NCI-H226 (cell line): ENCODE measurements at regions not wholly inside any gene's neighbourhood (a gene's known extent, or its start where the extent isn't known, plus 50 kb on each side); places are given as distances from the start of the nearest gene placed in this dataset.

Source experiments
- DNase-seq: peaks from one replicate; pipeline ENCODE4 v3.0.0-alpha.2; 2015

DNA sequence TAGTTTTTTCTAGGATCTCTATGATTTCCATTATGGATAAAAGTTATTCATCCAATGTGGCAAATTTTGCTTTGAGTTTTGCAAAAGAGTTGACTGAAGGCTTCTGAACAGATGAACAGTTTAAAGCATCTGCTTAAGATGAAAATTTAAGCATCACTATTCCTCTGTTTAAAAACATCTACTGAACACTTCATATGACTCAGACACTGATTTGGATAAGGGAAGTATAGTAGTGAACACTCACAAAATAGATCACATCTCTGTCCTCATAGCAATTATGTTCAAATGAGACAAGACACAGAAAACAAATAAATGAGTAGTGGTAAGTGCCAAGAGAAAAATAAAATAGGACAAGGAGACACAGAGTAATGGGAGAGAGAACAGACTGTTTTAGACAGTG, 157.3 kb downstream of the MBL2 start:
- no peak for DNase-seq

DNA sequence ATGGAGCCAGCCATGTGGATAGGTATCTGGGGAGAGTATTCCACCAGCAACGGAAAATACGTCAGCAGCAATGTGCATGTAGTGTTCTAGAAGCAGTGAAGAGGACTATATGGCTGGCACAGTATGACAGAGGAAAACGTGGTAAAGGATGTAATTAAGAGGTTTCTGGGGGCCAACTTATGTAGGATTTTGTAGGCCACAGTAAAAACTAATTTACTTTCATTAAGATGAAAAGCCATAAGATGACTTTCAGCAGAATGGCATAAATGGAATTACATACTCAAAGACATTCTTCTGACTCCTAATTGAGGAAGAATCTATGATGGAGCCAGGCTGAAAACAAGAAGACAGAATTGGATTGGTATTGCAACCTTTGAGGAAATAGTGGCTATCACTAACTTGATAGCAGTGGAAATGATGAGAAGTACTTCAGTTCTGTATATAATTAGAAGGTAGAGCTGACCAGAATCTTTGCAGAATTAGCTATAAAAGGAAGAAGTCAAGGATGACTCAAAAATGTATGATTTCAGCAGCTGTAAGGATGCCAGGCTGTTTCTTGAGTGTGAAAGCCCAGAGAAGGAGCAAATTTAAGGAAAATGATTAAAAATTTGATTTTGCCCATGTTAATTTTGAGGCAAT, 156.7 kb downstream of the MBL2 start:
- DNase-seq: no peak

DNA sequence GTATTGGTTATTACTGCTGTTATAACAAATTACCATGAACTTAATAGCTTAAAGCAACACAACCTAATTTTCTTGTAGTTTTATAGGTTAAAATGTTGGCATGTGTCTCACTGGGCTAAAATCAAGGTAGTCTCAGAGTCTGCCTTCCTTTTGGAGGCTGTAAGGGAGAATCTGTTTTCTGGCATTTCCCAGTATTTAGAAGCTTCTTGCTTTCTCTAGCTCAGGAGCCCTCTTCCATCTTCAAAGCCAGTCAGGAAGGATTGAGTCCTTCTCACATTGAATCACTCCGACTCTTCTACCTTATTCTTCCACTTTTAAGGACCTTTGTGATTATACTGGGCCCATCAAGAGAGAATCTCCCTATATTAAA, 156.2 kb downstream of the MBL2 start:
- DNase-seq: no peak

DNA sequence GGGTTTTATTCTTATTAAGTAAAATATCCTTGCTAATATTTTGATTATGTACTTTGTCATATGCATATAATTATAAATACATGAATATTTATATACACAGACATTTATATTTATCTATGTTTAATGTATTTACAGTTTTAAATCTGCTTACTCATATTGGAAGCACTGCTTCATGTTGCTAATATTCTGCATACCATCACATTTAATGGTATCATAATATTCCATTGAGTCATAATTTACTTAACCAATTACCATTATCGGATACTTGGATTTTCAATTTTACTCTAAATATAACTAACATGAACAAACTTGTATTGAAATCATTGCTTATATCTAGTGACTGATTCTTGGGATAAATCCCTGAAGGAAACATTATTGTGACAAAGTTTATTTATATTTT, 155.2 kb downstream of the MBL2 start:
- DNase-seq: no peak

DNA sequence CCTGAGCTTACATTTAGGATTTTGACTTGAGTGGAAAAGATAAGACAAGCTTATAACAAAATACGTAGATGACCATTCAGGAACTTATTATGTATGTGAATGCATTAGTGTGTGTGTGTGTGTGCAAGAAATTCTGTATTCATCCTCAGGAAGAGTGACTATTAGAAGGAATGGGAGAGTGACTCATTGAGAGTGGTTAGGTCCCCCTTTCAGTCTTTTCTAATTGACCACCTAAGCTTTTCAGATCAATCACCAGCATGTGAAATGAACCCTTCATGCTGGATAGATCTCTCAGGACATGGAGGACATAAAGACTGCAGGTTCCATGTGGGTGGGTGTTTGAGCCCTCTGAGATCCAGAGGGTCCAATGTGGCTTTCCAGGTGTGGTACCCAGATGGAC, 153.5 kb downstream of the MBL2 start:
- DNase-seq: no peak

DNA sequence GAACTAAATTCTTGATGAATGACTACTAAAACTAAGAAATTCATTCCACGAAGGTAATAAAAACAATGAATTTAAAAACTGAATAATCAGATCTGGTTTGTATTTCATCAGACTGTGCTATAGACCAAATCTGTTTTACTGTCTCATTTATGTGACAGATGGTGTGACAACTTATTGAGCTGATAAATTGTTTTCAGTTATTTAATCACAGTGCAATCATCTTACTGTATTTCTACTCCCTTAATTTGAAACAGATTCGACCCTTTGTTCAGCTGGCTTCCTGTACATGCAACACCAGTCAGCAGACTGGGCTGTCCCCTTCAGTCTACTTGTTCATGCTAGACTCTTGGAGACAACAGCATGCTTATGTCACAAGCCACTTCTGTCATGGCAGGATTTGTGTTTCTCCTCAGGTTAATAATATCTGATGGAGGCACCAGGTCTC, 150.9 kb downstream of the MBL2 start:
- DNase-seq: no peak

DNA sequence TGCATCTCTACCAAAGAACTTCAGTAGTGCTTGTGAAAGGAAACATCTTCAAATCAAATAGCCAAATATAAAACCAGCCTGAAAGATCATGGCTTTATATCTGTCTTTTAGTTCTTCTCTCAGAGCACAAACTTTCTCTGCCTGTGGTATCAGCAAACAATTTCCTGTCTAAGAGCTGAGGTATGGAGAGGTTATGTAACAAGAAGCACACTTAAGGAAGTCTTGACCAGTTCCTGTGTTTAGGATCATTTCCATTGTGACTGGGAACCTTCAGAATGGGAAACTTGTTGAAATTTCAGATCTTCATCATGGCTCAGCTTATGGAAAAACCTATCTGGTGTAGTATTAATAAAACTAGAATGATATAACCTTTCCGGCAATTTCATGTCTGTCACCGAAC, 148.8 kb downstream of the MBL2 start:
- peak; percentile 61 for DNase-seq

DNA sequence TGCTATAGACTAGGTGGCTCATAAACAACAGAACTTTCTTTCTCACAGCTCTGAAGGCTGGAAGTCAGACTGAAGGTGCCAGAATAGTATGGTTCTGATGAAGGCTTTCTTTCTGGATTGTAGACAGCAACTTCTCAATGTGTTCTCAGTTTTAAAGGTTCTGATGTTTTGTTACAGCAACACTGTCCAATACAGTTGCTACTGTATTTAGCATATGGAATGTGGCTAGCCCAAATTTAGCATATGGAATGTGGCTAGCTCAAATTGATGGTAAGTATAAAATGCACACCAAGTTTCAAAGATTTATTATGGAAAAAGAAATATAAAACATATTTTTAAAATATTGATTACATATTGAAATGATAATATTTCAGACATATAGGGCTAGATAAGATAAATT, 145.3 kb downstream of the MBL2 start:
- no peak for DNase-seq

DNA sequence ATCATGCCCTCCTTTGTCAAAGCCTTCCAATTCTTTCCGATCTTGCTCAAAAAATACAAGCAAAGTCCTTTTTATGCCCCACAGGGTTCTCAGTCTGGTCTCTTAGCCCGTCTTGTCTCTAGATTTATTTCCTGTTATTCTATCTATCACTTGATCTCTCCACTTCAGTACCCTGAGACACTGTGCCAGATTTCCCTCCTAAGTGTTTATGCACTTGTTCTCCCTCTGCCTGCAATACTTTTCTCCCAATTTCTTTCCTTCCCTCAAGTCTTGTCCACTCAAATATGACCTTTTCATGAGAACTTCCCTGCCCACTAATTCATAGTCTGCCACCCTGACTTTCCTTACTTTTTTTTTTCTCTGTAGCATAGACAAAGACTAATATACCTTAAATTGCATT, 141.4 kb downstream of the MBL2 start:
- DNase-seq: no peak

DNA sequence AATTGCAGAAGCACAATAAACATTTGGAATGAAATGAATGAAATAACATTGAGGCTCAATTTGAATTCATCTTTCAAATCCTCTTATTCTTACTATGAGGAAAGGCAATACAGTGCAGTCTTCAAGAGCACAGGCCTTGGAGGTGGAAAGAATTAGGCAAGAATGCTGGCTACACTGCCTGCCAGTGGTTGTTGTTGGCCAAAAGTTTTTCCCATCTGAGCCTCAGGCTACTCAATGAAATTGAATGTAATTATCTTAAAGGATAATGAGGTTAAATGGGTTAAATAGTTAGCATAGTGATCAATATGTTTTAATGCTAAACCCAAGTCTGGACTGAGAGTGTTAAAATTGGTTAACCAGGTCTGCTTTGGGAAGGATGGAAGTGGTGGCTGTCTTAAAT, 140.9 kb downstream of the MBL2 start:
- no peak for DNase-seq

DNA sequence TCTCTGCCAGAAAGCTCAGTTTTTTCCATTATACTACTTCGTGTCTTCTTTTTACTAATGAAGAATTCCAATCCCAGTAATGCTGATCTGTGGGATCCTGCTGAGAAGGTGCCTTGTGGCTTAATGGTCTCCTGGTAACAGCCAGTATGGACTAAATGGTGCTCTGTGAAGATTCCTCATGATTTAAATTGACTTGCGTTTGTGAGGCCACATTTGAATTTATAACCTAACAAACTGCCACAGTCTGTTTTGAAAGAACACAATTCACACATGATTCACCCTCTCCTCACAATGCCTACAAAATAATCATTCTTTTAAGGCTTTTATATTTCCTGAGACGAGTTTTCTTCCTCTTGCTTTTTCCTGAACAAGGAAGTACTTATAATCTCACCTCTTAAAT, 140.0 kb downstream of the MBL2 start:
- DNase-seq: no peak

DNA sequence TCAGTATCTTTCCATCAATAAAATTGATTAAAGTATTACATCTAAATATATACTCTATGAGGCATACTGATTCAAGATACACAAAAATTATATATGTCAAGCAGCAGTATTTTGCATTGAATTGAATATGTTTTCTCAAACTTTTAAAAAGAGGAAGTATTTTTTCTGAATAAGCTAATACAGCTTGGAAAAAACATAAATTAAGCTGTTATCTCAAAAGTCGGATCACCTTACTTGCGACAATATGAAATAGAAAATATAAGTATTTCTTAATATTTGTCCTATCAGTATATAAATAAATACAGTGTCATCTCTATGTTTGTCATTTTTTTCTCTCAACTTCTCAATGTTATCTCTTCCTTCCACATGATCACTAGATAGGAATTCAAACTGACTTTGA, 139.3 kb downstream of the MBL2 start:
- no peak for DNase-seq

DNA sequence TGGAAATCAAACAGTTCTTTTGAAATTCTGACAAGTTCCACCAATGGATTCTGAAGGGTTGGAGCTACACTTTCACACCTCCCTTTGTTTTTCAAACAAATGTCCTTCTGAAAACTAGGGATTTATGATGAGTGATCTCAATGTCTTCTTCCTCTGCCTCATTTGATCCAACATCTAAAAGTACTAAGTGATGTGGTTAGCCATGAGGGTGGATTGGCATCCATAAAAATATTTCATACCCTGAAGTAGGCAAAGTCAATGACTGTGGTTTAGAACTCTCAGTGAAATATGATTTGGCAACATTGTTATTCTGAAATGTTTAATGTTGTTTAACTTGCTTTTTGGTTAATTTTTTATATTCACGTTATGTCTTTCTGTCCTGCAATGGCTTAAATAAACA, 136.9 kb downstream of the MBL2 start:
- no peak for DNase-seq

DNA sequence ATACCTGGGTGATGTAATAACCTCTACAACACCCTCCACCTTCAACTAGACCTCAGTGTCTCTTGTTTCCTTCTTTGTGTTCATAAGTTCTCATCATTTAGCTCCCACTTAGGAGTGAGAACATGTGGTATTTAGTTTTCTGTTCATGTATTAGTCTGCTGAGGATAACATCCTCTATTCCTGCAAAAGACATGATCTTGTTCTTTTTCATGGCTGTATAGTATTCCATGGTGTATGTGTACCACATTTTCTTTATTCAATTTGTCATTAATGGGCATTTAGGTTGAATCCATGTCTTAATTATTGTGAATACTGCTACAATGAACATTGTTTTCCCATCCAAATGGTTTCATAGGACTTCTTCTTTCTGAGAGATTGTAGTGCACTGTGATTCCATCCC, 135.7 kb downstream of the MBL2 start:
- DNase-seq: no peak

DNA sequence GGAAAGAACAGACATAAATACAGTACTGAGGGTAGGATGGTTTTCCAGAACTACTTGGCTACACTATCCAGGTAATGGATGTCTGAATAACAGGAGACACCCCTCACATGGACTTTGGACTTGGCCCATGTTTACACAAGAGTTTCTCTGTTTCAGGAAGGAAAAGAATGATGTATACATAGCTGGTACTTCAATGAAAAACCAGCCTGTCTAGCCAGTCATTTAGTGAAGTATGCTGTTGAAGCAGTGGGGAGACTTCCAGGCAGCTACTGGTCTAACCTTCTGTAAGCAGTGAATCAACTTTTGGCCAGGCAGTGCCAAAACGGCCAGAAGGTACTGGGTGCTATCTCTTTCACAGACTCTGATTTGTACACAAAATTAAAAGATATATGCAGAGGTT, 135.0 kb downstream of the MBL2 start:
- DNase-seq: no peak

DNA sequence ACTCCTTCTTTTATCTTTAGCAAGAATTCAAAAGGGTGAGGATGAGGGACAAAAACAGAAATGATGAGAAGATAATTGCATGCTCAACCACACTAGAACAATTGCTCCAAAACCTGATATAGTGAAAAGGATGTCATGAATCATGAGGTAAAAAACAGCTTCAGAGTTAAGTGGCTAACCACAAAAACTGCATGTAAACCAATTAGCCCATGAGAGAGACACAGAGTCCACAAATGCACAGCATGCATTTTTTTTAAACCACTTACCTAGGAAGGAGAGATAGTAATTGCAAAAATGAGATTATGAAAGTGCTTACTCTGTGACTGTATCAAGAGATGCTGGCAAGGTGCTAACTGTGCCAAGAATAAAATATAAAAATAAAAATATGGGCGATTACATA, 132.9 kb downstream of the MBL2 start:
- peak; percentile 35 for DNase-seq

DNA sequence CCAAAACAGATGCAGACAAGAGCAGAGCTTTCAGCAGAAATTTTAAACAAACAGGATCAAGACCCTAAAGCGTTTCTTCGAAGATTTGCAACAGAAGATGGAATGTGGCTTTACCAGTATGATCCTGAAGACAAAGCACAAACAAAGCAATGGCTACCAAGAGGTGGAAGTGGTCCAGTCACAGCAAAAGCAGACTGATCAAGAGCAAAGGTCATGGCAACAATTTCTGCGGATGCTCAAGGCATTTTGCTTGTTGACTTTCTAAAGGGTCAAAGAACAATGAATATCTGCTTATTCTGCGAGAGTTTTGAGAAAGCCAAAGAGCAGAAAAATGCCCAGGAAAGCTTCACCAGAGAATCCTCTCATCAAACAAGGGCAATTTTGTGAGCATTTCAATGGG, 130.4 kb downstream of the MBL2 start:
- DNase-seq: no peak

DNA sequence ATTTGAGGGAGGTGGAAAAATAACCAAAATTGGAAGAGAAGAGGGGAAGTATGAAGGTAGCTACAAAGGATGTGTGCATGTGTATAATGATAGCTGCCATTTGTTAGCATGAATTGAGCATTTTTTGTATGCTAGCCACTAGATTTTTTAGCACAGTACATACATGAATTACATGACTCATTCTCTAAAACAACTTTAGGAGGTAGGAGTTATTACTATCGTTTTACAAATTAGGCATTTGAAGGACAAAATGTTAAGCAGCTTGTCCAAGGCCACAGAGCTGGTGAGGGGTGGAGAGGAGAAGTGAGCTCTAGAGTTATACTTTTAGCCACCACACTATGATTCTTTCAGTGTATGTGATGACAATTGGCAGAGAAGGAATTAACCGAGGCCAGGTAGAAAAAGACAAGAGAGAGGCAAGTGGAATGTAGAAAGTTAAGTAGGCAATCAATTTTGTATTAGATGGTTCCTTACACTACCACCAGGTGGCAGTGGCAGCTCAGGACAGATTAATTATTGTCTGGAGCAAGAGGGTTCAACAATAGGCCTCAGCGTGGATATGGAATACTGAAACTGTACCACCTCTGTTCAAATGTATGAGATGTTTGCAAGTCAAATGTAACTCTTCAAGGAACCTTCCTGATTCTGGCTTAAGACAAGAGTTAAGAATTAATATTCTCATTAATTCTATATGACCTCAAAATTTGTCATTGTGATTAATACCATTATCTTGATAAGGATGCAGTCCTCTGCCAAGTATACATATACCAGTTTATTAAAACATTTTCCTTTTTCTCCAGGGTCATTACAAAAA, 128.0 kb downstream of the MBL2 start:
- DNase-seq: no peak

DNA sequence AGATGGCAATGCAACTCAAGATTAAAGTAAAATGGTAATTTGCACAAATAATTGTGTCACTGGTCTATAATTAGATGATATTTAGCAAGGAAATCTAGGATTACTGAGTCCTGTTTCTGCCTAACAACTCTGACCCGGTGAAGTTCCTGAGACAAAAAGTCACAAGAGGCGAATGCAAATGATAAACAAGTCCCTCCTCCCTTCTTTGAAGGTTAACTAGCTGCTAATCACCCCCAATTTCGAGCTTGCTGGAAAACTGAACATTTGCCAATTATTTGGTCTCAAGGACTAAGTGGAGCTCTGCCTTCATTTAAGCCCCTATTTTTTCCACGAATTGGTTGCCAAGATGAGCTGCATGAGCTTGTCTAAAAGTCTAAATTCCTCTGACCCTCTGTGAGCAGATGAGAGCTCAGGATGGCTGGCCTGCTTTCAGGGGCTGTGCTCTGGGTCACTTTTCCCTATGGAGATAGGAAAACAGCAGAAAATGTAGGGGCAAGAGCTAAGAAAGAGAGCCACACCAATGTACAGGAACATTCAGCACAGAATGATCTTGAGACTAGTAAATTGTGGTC, 127.3 kb downstream of the MBL2 start:
- no peak for DNase-seq

DNA sequence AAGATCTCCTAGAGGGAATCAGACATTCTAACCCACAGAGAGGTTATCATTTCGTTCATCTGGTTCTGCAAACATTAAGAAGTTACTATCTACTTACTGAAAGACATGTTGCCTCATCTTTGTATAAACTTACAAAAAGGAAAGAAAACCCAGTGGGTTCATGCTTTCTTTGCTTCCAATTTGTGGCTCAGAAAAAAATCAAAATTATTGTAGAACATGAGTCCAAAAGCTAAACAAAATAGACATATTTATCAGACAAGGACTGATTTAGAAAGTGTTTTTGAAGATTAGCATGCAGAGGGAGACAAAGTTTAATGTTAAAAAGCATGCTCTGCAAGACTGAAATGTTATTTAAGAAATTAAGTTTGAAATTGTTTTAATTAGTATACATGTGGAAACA, 123.1 kb downstream of the MBL2 start:
- DNase-seq: no peak

DNA sequence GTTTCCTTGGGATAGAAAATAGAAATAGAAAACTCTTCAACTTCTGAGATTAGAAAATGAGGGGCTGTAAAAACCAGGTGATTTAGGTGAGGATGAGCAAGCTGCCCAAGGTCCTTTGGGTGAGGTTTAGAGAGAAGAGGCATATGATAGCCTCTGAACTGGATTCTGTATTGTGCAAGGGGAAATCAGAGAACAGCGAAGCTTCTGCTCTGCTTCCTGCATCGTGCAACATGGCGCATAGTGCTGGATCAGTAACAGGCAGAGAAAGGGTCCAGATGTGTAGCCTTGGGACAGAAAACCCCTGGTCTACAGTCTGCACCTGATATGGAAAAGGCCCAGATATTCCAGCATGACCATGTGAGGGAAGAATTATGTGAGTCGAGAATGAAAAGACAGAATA, 121.7 kb downstream of the MBL2 start:
- DNase-seq: no peak

DNA sequence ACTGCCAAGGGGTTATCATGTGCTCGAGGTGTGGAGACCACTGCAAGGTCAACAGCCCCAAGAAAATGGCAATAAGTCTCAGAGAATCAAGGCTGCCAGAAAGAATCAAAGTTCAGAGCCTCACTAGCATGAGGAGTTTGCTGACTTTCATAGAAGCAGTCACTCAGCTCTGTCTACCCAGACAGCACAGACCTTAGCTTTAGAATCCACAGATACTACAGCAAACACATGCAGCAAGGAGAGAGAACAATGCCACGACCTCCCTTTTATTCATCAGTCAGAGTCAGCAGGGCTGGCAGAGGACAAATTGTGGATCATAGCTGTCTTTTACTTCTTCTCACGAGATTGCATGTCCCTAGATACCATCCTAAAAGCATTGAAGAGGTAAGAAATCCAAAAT, 121.3 kb downstream of the MBL2 start:
- DNase-seq: no peak

DNA sequence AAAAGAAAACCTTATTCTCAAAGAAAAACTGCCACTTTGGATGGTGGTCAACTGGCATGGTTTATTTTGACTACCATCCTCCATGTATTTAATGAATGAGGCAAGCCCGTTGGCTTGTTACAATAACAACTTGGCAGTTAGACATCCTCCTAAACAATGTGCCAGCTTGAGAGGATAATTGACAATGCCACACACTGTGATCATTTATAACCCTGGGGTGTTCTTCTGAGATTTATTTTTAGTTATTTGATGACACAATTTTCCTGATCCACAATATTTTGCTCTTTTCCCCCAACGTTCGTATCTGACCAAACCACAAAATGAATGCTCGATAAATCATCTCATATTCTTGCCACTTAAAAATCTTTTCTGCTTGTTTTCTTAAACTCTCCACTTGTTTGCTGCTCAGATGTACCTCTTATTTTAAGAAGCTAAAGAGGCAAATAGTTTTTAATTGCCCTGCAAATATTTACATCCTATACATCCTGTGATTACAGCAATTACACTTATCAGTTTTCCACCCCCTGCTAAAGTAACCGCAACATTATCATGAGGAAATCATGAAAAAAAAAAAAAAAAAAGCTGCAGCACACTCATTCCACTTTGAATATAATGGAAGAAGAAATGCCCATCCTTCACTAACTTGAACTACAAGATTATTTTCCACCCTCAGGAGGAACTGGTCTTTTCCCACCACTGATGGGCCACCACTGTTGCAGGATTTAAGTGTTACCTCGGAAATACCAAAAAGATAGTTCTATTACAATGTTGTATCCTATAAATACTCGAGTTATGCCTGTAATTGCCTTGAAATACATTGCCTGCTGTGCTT, 119.9 kb downstream of the MBL2 start:
- DNase-seq: no peak
